ENCODE measurements at regions not wholly inside any gene's neighbourhood (a gene's known extent, or its start where the extent isn't known, plus 50 kb on each side); places are given as distances from the start of the nearest gene placed in this dataset.
"Not testable (repeated sequence)": the region's sequence is repeated elsewhere in the genome, so short reads cannot be mapped to it uniquely, and the experiment has no call there.

GRCh38 chr5:125987677-125988255 lies 435.4 kb upstream of the GRAMD2B start:
- WGBS (ENCODE audit: insufficient coverage): no CpG with 5 or more reads among the region's 2 CpGs
- Histone ChIP-seq H3K27ac (ENCODE audit: low read length) (no peak overlapping the region), H3K27me3 (ENCODE audit: control insufficient read depth, insufficient read depth, low read length) (no peaks in the 10 kb centered on the region)

GRCh38 chr5:125992050-125992449 lies 431.2 kb upstream of the GRAMD2B start:
- Histone ChIP-seq H3K9me3 (replicated peaks; ENCODE audit: control insufficient read depth, low read depth, low read length) (no peaks in the 10 kb centered on the region), H3K4me3 (ENCODE audit: low read length) (no peak overlapping the region), H3K27ac (ENCODE audit: low read length) (no peak overlapping the region), H3K4me1 (ENCODE audit: control insufficient read depth, insufficient read depth, low read length) (no peaks in the 10 kb centered on the region), H3K36me3 (ENCODE audit: control insufficient read depth, insufficient read depth, low read length) (no peaks in the 10 kb centered on the region), H3K27me3 (ENCODE audit: control insufficient read depth, insufficient read depth, low read length) (no peaks in the 10 kb centered on the region)
- no peak for DNase-seq
- WGBS (ENCODE audit: insufficient coverage): no CpG with 5 or more reads among the region's 4 CpGs

More at GRCh38 chr5:125987677-125988255, 435.4 kb upstream of the GRAMD2B start:
- Histone ChIP-seq H3K4me1 (ENCODE audit: control insufficient read depth, insufficient read depth, low read length) (no peaks in the 10 kb centered on the region), H3K4me3 (ENCODE audit: low read length) (no peak overlapping the region), H3K9me3 (replicated peaks; ENCODE audit: control insufficient read depth, low read depth, low read length) (no peaks in the 10 kb centered on the region), H3K36me3 (ENCODE audit: control insufficient read depth, insufficient read depth, low read length) (no peaks in the 10 kb centered on the region)
- DNase-seq: no peak

- peaks cover 11% of the 10 kb centered on the region for H3K4me1 ChIP-seq (ENCODE audit: control insufficient read depth, insufficient read depth, low read length)
- WGBS (ENCODE audit: insufficient coverage): no CpG with 5 or more reads among the region's 5 CpGs
- DNase-seq: not testable (repeated sequence)
Measured at GRCh38 chr5:125999271-126000030, 423.8 kb upstream of the GRAMD2B start.

GRCh38 chr5:126000507-126000906 lies 422.7 kb upstream of the GRAMD2B start:
- Histone ChIP-seq H3K9me3 (replicated peaks; ENCODE audit: control insufficient read depth, low read depth, low read length) (no peaks in the 10 kb centered on the region), H3K27me3 (ENCODE audit: control insufficient read depth, insufficient read depth, low read length) (no peaks in the 10 kb centered on the region), H3K36me3 (ENCODE audit: control insufficient read depth, insufficient read depth, low read length) (no peaks in the 10 kb centered on the region), H3K4me3 (ENCODE audit: low read length) (no peak overlapping the region), H3K27ac (ENCODE audit: low read length) (no peak overlapping the region), H3K4me1 (ENCODE audit: control insufficient read depth, insufficient read depth, low read length) (peaks cover 11% of the 10 kb centered on the region)
- DNase-seq: peak; percentile 43

More at GRCh38 chr5:125999271-126000030, 423.8 kb upstream of the GRAMD2B start:
- not testable (repeated sequence) for H3K4me3 ChIP-seq (ENCODE audit: low read length); H3K36me3 ChIP-seq (ENCODE audit: control insufficient read depth, insufficient read depth, low read length); H3K27me3 ChIP-seq (ENCODE audit: control insufficient read depth, insufficient read depth, low read length); H3K9me3 ChIP-seq (replicated peaks; ENCODE audit: control insufficient read depth, low read depth, low read length); H3K27ac ChIP-seq (ENCODE audit: low read length)

GRCh38 chr5:126002222-126002897 lies 420.8 kb upstream of the GRAMD2B start:
- DNase-seq: peak; percentile 92
- H3K9me3 ChIP-seq (replicated peaks; ENCODE audit: control insufficient read depth, low read depth, low read length): no peaks in the 10 kb centered on the region
- H3K36me3 ChIP-seq (ENCODE audit: control insufficient read depth, insufficient read depth, low read length): no peaks in the 10 kb centered on the region
- H3K27ac ChIP-seq (ENCODE audit: low read length): peak overlapping the region; percentile 59
- H3K4me3 ChIP-seq (ENCODE audit: low read length): no peak overlapping the region
- H3K4me1 ChIP-seq (ENCODE audit: control insufficient read depth, insufficient read depth, low read length): peaks cover 11% of the 10 kb centered on the region
- H3K27me3 ChIP-seq (ENCODE audit: control insufficient read depth, insufficient read depth, low read length): no peaks in the 10 kb centered on the region
- WGBS (ENCODE audit: insufficient coverage): 15% methylated on average over 3 of the region's 7 CpGs

GRCh38 chr5:126003309-126003708 lies 419.9 kb upstream of the GRAMD2B start:
- Histone ChIP-seq H3K27me3 (ENCODE audit: control insufficient read depth, insufficient read depth, low read length) (no peaks in the 10 kb centered on the region), H3K9me3 (replicated peaks; ENCODE audit: control insufficient read depth, low read depth, low read length) (no peaks in the 10 kb centered on the region), H3K36me3 (ENCODE audit: control insufficient read depth, insufficient read depth, low read length) (no peaks in the 10 kb centered on the region), H3K27ac (ENCODE audit: low read length) (no peak overlapping the region), H3K4me3 (ENCODE audit: low read length) (no peak overlapping the region), H3K4me1 (ENCODE audit: control insufficient read depth, insufficient read depth, low read length) (peaks cover 11% of the 10 kb centered on the region)
- WGBS (ENCODE audit: insufficient coverage): 100% methylated on average over 3 of the region's 3 CpGs
- DNase-seq: peak; percentile 34

GRCh38 chr5:126004636-126005035 lies 418.6 kb upstream of the GRAMD2B start:
- Histone ChIP-seq H3K9me3 (replicated peaks; ENCODE audit: control insufficient read depth, low read depth, low read length) (no peaks in the 10 kb centered on the region), H3K4me3 (ENCODE audit: low read length) (no peak overlapping the region), H3K27ac (ENCODE audit: low read length) (no peak overlapping the region), H3K36me3 (ENCODE audit: control insufficient read depth, insufficient read depth, low read length) (no peaks in the 10 kb centered on the region), H3K4me1 (ENCODE audit: control insufficient read depth, insufficient read depth, low read length) (peaks cover 11% of the 10 kb centered on the region), H3K27me3 (ENCODE audit: control insufficient read depth, insufficient read depth, low read length) (no peaks in the 10 kb centered on the region)
- DNase-seq: peak; percentile 93
- WGBS (ENCODE audit: insufficient coverage): no CpG with 5 or more reads among the region's 2 CpGs

- Histone ChIP-seq H3K4me1 (ENCODE audit: control insufficient read depth, insufficient read depth, low read length) (peaks cover 4% of the 10 kb centered on the region), H3K36me3 (ENCODE audit: control insufficient read depth, insufficient read depth, low read length) (no peaks in the 10 kb centered on the region), H3K27me3 (ENCODE audit: control insufficient read depth, insufficient read depth, low read length) (no peaks in the 10 kb centered on the region), H3K4me3 (ENCODE audit: low read length) (no peak overlapping the region), H3K9me3 (replicated peaks; ENCODE audit: control insufficient read depth, low read depth, low read length) (no peaks in the 10 kb centered on the region), H3K27ac (ENCODE audit: low read length) (no peak overlapping the region)
- no CpG with 5 or more reads among the region's 1 CpG for WGBS (ENCODE audit: insufficient coverage)
- no peak for DNase-seq
Measured at GRCh38 chr5:126007841-126008240, 415.4 kb upstream of the GRAMD2B start.

- WGBS (ENCODE audit: insufficient coverage): 100% methylated on average over 1 of the region's 5 CpGs
- H3K4me1 ChIP-seq (ENCODE audit: control insufficient read depth, insufficient read depth, low read length): no peaks in the 10 kb centered on the region
- no peaks in the 10 kb centered on the region for H3K27me3 ChIP-seq (ENCODE audit: control insufficient read depth, insufficient read depth, low read length)
- no peaks in the 10 kb centered on the region for H3K9me3 ChIP-seq (replicated peaks; ENCODE audit: control insufficient read depth, low read depth, low read length)
- H3K36me3 ChIP-seq (ENCODE audit: control insufficient read depth, insufficient read depth, low read length): no peaks in the 10 kb centered on the region
- no peak overlapping the region for H3K27ac ChIP-seq (ENCODE audit: low read length)
- DNase-seq: no peak
- H3K4me3 ChIP-seq (ENCODE audit: low read length): no peak overlapping the region
Measured at GRCh38 chr5:126009566-126009965, 413.6 kb upstream of the GRAMD2B start.

- H3K4me3 ChIP-seq (ENCODE audit: low read length); H3K9me3 ChIP-seq (replicated peaks; ENCODE audit: control insufficient read depth, low read depth, low read length); H3K4me1 ChIP-seq (ENCODE audit: control insufficient read depth, insufficient read depth, low read length); H3K27ac ChIP-seq (ENCODE audit: low read length); H3K27me3 ChIP-seq (ENCODE audit: control insufficient read depth, insufficient read depth, low read length); DNase-seq; H3K36me3 ChIP-seq (ENCODE audit: control insufficient read depth, insufficient read depth, low read length): not testable (repeated sequence)
- WGBS (ENCODE audit: insufficient coverage): no CpG with 5 or more reads among the region's 7 CpGs
Measured at GRCh38 chr5:126011526-126011925, 411.7 kb upstream of the GRAMD2B start.
